ENCODE measurements at regions not wholly inside any gene's neighbourhood (a gene's known extent, or its start where the extent isn't known, plus 50 kb on each side); places are given as distances from the start of the nearest gene placed in this dataset.

GRCh38 chr1:22203335-22203734, 60.4 kb upstream of the WNT4 start (continued):
- TF ChIP-seq NANOG (IDR thresholded peaks at IDR 0.05; ENCODE audit: borderline replicate concordance) (no peak), EZH2phosphoT487 (IDR thresholded peaks at IDR 0.05; ENCODE audit: unreplicated experiment) (no peak), STAT1 (IDR thresholded peaks at IDR 0.05; ENCODE audit: unreplicated experiment) (no peak), ETS1 (IDR thresholded peaks at IDR 0.05) (no peak), ZNF114 (CRISPR knock-in tag; IDR thresholded peaks at IDR 0.05) (no peak), EZH2 (IDR thresholded peaks at IDR 0.05; ENCODE audit: low read depth, unreplicated experiment) (no peak), CTCF (conservative IDR thresholded peaks at IDR 0.05; ENCODE audit: low read depth in 2 of 2) (no peak)

GRCh38 chr1:22204057-22204840, 61.4 kb upstream of the WNT4 start:
- peaks cover 16% of the 10 kb centered on the region for H3K4me1 Mint-ChIP-seq
- no peaks in the 10 kb centered on the region for H4K20me1 ChIP-seq (replicated peaks; ENCODE audit: insufficient read depth)
- H3K27ac Mint-ChIP-seq, result no peak overlapping the region
- no peak for TF ChIP-seq CREB1 (CRISPR knock-in tag; IDR thresholded peaks at IDR 0.05; ENCODE audit: low read depth)
- no peak for TF ChIP-seq NANOG (IDR thresholded peaks at IDR 0.05; ENCODE audit: borderline replicate concordance)
- TF ChIP-seq JUNB (IDR thresholded peaks at IDR 0.05; ENCODE audit: unreplicated experiment), result no peak
- TF ChIP-seq ZNF114 (CRISPR knock-in tag; IDR thresholded peaks at IDR 0.05), result no peak
- no peak for TF ChIP-seq REST (IDR thresholded peaks at IDR 0.05; ENCODE audit: unreplicated experiment)
- TF ChIP-seq CTCF (conservative IDR thresholded peaks at IDR 0.05; ENCODE audit: low read depth in 2 of 2), result no peak
- TF ChIP-seq ETS1 (IDR thresholded peaks at IDR 0.05), result no peak

More at GRCh38 chr1:22204057-22204840, 61.4 kb upstream of the WNT4 start:
- Mint-ChIP-seq H3K4me3 (no peak overlapping the region), H3K27me3 (ENCODE audit: insufficient read depth, low read depth, poor library complexity) (peaks cover 7% of the 10 kb centered on the region), H3K9me3 (no peaks in the 10 kb centered on the region; the same call in 2 of the 3 replicates), H3K36me3 (ENCODE audit: low read depth) (no peaks in the 10 kb centered on the region)
- ATAC-seq, result no peak
- peaks cover 9% of the 10 kb centered on the region; the same call in 1 of the 2 replicates for H3K4me1 ChIP-seq (ENCODE audit: insufficient read depth)
- no peak overlapping the region for H2AFZ ChIP-seq
- H3K4me2 ChIP-seq, result no peak overlapping the region
- no peaks in the 10 kb centered on the region for H3K36me3 ChIP-seq (ENCODE audit: insufficient read depth)
- H3K9me2 ChIP-seq (ENCODE audit: insufficient read depth), result 0 out of 2 replicates have a peak, but pooled peaks cover 3% of the 10 kb centered on the region
- H3F3A ChIP-seq (replicated peaks; ENCODE audit: low read depth), result no peaks in the 10 kb centered on the region
- no peak for DNase-seq (ENCODE audit: low spot score)
- no peak overlapping the region for H3K27ac ChIP-seq (ENCODE audit: low read depth)
- H3K27me3 ChIP-seq (ENCODE audit: insufficient read depth), result no peaks in the 10 kb centered on the region
- H3K4me3 ChIP-seq, result no peak overlapping the region
- H3K79me2 ChIP-seq (replicated peaks; ENCODE audit: insufficient read depth), result no peaks in the 10 kb centered on the region
